HG02885 (cell line): ENCODE measurements at regions not wholly inside any gene's neighbourhood (a gene's known extent, or its start where the extent isn't known, plus 50 kb on each side); places are given as distances from the start of the nearest gene placed in this dataset.
A peak's percentile ranks its signal among the peaks of the same experiment; 100 is the strongest.

Experiments used
- ATAC-seq: cut with Tn5 transposase; IDR thresholded peaks from one replicate; pipeline ENCODE4 v1.9.1; 2021; ENCODE audit warnings: mild to moderate bottlenecking; ENCODE audit not compliant: unreplicated experiment, poor library complexity

DNA sequence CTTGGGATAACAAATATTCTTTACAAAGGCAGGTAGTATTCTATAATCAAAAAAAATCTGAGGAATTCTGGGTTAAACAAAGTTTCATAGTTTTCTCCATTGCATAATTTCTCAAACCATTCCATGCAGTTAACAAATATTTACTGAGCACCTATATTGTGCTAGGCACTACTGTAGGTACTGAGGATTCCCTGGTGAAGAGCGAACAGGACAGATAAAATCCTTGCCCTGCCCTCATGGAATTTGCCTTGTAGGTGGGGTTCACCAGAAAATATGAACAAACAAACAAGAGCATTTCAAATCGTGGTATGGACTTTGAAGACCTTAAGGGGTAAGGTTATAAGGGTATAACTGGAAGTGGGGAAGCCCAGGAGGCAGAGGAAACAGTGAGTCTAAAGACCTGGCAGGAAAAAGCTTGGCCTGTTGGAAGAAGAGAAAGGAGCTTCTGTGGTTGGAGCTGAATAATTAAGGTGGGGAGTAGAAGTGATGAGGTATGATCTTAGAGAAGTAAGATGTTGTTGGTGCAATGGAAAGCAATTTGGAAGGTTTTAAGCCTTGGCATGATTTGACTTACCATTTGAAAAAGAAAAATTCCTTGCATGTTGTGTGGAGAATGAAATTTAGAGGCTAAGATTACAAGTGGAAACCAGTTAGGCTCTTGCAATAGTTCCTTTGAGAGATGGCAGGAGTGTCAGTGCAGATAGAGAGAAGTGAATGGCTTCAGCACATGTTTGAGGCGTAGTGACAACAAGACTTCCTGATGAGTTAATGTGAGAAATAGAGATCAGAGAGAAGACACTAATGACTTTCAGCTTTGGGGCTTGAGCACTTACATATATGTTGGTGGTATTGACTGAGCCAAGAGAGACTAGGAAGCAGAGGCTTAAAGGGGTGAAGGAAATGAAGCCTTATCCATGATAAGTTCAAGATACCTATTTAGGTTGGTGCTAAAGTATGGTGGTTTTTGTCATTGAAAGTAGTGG, 55.7 kb upstream of the PICALM start:
- peak; percentile 73 for ATAC-seq

DNA sequence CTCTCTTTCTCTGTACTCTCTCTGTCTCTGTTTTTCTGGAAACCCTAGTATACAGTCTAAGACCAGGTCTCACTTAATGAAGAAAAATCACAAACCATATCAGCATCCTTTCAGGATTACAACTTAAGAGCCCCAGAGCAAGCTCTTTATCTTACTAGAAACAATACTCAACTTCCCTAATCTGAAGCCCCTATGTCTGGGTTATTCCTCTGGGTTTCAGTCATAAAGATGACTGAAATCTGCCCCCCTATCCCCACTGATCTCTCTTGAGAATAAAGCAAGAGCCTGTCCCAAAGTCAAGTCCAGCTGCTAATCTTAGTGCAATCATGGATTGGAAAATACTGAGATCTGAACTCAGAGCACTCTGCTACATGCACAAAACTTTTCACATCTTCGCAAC, 53.9 kb upstream of the PICALM start:
- ATAC-seq: no peak

DNA sequence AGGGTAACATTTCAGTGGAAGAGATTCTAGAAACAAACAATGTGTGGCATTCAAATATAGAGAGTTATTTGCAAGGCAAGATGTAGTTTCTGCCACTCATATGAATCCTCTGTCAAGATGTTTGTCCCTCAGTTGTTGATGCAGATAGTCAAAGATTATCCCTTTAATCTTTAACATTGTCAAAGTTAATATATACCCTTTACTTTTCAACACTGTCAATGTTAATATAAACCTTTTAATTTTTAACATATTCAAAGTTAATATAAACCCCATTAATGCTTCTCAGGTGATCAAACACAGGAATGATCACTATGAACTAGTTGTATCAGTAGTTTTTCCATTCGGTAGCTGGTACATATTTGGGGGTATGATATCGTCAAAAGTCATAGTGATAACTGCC, 51.9 kb upstream of the PICALM start:
- ATAC-seq: no peak

DNA sequence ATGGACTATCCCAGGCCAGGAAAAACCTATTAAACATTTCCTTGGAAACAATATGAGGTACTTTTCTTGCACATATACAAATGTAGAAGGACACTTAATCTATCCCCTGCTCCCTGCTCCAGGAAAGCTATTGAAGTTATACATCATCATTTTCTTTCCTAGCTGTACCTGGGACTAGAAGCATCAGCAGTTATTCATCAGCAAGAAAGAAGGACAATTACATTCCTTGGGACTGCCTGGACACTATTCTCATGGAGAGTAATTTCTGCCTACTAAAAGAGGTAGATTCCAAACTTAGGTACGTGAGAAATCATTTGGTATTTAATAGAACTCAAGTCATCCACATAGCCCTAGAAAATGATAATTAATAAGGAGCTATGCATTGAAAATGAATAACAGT, 51.0 kb upstream of the PICALM start:
- ATAC-seq: no peak

DNA sequence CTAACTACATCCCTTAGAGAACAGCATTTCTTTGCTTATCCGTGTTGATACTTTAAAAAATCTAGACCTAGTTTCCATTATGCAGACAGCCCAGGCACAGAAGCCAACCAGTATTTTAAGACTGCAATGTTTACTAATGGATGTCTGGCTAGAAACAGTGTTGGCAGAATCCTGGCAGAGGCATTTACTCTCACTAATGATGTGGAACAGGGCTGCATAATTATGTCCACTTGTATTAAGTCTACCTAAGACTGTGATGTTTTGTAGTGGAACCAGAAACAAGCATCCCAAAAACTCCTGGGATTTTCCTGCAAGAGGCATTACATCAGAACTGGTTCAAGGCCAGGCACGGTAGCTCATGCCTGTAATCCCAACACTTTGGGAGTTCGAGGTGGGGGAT, 50.2 kb upstream of the PICALM start:
- ATAC-seq: no peak
